Testis (tissue), 2 donors: ENCODE measurements at regions not wholly inside any gene's neighbourhood (a gene's known extent, or its start where the extent isn't known, plus 50 kb on each side); places are given as distances from the start of the nearest gene placed in this dataset.

Experiments
- DNase-seq: peaks from one replicate; pipeline ENCODE4 v3.0.0-alpha.2; 2019
- H3K27ac ChIP-seq, 2 donors: fragments of 200-600 bp; sonication (generic); one replicate each; pipeline ENCODE4 v1.5.1; 2019
- H3K27me3 ChIP-seq: fragments of 200-600 bp; sonication (generic); one replicate; pipeline ENCODE4 v1.5.1; 2019
- H3K36me3 ChIP-seq: fragments of 200-600 bp; sonication (generic); one replicate; pipeline ENCODE4 v1.5.1; 2017; ENCODE audit warnings: low read depth; ENCODE audit errors: missing control alignments
- H3K4me1 ChIP-seq: fragments of 200-600 bp; sonication (generic); one replicate; pipeline ENCODE4 v1.5.1; 2019
- H3K4me3 ChIP-seq, 2 donors: fragments of 200-600 bp; sonication (generic); one replicate each; pipeline ENCODE4 v1.5.1; 2017 to 2019
- H3K9me3 ChIP-seq: fragments of 200-600 bp; sonication (generic); one replicate; pipeline ENCODE4 v1.5.1; 2017
- CTCF ChIP-seq, 3 experiments: fragments of 450-650 bp in 2 of 3; fragments of 200-600 bp in 1 of 3; sonication (generic) in 1 of 3; IDR thresholded peaks; one replicate each; pipeline ENCODE4 v1.5.1; 2016 to 2019; ENCODE audit warnings: antibody characterized with exemption in 3 of 3, mild to moderate bottlenecking in 2 of 3, moderate library complexity in 1 of 3
- POLR2A ChIP-seq: fragments of 450-650 bp; IDR thresholded peaks from one replicate; pipeline ENCODE4 v1.6.1; 2017; ENCODE audit warnings: antibody characterized with exemption, mild to moderate bottlenecking, moderate library complexity
- WGBS, 2 donors: methylation state at CpG; one replicate each; pipeline ENCODE4 v1.1.5; 2018; 5-methylcytosine and 5-hydroxymethylcytosine counted together
- intact Hi-C: fragments of 100-400 bp; cut with DNase I; formaldehyde crosslinking; loops from one replicate; pipeline ENCODE4 v1.15.1; 2023; ENCODE audit warnings: low total_unique reads

GRCh38 chr7:115582956-115583355 is 447.6 kb downstream of the TFEC start:
- intact Hi-C loops, result no loop called here

GRCh38 chr7:115578576-115578975 is 452.0 kb downstream of the TFEC start:
- 62 to 65% methylated on average over 2 of the region's 2 CpGs for whole genome bisulfite sequencing, 2 donors
- H3K36me3 ChIP-seq, result no peaks in the 10 kb centered on the region
- no peak overlapping the region for H3K4me3 ChIP-seq
- DNase-seq, result no peak
- no peaks in the 10 kb centered on the region for H3K9me3 ChIP-seq
- no peaks in the 10 kb centered on the region for H3K27me3 ChIP-seq
- no peak overlapping the region for H3K27ac ChIP-seq
- H3K4me1 ChIP-seq, result no peaks in the 10 kb centered on the region
- TF ChIP-seq CTCF (IDR thresholded peaks at IDR 0.05) (no peak), POLR2A (no peak)
- intact Hi-C loops, result no loop called here

More at GRCh38 chr7:115582956-115583355, 447.6 kb downstream of the TFEC start:
- Histone ChIP-seq H3K27me3 (no peaks in the 10 kb centered on the region), H3K9me3 (no peaks in the 10 kb centered on the region), H3K36me3 (no peaks in the 10 kb centered on the region), H3K4me1 (no peaks in the 10 kb centered on the region), H3K27ac (no peak overlapping the region), H3K4me3 (no peak overlapping the region)
- DNase-seq, result no peak
- TF ChIP-seq POLR2A, result no peak
- no peak for TF ChIP-seq CTCF (IDR thresholded peaks at IDR 0.05)
- WGBS, 2 donors, result 68 to 73% methylated on average over 1 of the region's 1 CpG

- no peak overlapping the region for H3K27ac ChIP-seq
- H3K4me3 ChIP-seq, result no peak overlapping the region
- DNase-seq, result no peak
- no peaks in the 10 kb centered on the region for H3K9me3 ChIP-seq
- WGBS, 2 donors, result 83% methylated on average over 6 of the region's 6 CpGs
- intact Hi-C loops, result no loop called here
- no peaks in the 10 kb centered on the region for H3K36me3 ChIP-seq
- TF ChIP-seq POLR2A (no peak), CTCF (IDR thresholded peaks at IDR 0.05) (no peak)
- H3K27me3 ChIP-seq, result no peaks in the 10 kb centered on the region
- H3K4me1 ChIP-seq, result no peaks in the 10 kb centered on the region
Observed at GRCh38 chr7:115574681-115575291, 455.8 kb downstream of the TFEC start.

- intact Hi-C loops, result no loop called here
- Histone ChIP-seq H3K36me3 (no peaks in the 10 kb centered on the region), H3K27ac (no peak overlapping the region), H3K27me3 (no peaks in the 10 kb centered on the region), H3K4me3 (no peak overlapping the region), H3K4me1 (no peaks in the 10 kb centered on the region), H3K9me3 (no peaks in the 10 kb centered on the region)
- peak; percentile 21 for DNase-seq
- WGBS, 2 donors, result 68% methylated on average over 1 of the region's 1 CpG
- TF ChIP-seq POLR2A, result no peak
- no peak for TF ChIP-seq CTCF (IDR thresholded peaks at IDR 0.05)
Observed at GRCh38 chr7:115572111-115572510, 458.5 kb downstream of the TFEC start.
